NCI-H1694 treated with DMSO at 0.1 percent for 48 hours (cell line): ENCODE measurements at regions not wholly inside any gene's neighbourhood (a gene's known extent, or its start where the extent isn't known, plus 50 kb on each side); places are given as distances from the start of the nearest gene placed in this dataset.

ENCODE experiments used
- DNase-seq: peaks from one replicate; lab custom pipeline; 2025; lab: John Stamatoyannopoulos, UW

DNA sequence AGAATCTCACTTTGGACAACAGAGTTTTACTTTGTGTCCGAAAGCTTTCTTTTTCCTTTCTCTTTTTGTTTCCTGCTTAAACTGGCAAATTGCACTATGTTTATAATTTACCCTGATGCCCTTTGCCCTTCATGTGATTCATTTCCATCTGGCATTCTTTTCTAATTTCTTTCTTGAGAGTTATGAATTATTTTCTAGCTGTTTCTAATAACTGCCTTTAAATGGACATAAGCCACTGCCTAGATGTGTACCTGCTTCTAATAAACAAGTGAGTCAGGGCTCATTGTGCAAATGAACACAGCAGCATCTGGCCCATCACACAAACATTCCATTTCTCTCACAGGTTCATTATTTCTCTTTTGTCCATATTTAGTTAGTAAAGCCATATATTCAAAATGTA lies 242.3 kb upstream of the GPRIN3 start:
- no peak for DNase-seq

- DNase-seq, result no peak
Observed at GRCh38 chr4:89545315-89545714, 237.7 kb upstream of the GPRIN3 start.

DNA sequence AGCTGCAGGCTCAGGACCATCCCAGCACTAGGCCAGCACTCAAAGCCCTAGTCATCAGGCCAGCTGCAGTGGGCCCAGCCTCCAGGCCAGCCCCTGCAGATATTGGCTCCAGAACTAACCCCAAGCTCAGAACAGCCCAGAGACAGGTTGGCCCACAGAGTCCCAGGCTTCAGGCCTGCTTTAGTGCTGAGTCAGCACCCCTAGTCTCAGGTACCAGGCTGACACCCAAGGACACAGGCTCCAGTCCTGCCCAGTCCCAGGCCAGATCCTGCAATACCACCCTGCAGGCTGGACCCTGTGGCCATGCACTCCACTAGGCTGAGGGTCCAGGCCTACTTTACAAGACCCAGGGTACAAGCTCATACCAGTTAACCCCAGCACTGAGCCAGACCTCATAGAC lies 234.4 kb upstream of the GPRIN3 start:
- no peak for DNase-seq

GRCh38 chr4:89539797-89540711 lies 232.5 kb upstream of the GPRIN3 start:
- no peak for DNase-seq

DNA sequence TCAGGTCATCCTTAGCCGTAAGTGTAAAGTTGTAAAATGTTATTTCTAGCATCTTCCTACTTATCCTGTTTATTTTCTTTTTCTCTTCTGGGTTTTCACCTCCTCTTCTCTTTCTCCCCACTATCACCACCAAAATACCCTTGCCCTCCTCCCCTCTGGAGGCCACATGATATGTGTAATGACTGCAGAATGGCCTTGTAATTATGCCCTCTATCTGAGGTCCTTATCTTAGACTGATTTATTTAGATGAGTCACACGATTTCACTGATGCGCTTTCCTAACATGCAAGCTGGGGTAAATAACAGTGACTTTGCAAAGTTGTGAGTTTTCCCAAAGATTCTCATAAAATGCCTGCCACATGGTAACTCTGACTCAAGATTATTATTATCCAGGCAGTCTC lies 231.8 kb upstream of the GPRIN3 start:
- DNase-seq, result no peak

GRCh38 chr4:89538886-89539285 lies 231.3 kb upstream of the GPRIN3 start:
- DNase-seq, result no peak

GRCh38 chr4:89538171-89538570 lies 230.6 kb upstream of the GPRIN3 start:
- no peak for DNase-seq

DNA sequence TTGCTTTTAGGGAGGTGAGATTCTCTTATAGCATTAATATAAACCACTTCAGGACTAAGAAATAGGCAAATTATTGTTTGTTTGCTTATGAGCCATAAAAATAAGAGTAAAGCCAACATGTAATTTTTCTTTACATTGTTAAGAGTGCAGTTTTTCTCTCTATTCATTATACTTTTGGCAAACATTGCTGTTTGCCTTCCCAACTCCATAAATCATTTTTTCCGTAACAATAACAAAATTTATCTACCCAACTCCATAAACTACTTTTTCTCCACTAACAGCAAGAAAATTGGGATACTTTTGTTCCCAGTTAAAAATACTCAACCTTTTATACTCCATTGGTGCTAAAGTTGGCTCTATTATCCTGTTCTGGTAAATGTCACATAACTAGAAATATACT lies 229.7 kb upstream of the GPRIN3 start:
- no peak for DNase-seq

DNA sequence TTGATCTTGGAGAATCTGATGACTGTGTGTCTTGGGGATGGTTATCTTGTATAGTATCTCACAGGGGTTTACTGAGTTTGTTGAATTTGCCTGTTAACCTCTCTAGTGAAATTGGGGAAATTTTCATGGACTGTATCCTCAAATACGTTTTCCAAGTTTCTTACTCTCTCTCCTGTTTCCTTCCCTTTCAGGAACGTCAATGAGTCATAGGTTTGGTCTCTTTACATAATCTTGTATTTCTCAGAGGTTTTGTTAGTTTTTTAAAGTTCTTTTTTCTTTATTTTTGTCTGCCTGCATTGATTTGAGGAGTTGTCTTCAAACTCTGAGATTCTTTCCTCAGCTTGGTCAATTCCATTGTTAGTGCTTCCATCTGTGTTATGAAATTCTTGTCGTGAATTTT lies 227.7 kb upstream of the GPRIN3 start:
- DNase-seq, result no peak

DNA sequence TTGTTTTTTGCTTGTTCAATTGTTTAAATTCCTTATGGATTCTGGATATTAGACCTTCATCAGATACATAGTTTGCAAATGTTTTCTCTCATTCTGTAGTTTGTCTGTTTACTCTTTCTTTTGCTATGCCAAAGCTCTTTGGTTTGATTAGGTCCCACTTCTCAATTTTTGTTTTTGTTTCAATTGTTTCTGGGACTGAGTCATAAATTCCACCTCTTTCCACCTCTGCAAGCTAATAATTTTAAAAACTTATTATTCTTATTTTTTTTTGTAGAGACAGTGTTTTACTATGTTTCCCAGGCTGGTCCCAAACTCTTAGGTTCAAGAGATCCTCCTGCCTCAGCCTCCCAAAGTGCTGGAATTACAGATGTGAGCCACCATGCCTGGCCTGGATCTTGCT lies 226.8 kb upstream of the GPRIN3 start:
- no peak for DNase-seq

DNA sequence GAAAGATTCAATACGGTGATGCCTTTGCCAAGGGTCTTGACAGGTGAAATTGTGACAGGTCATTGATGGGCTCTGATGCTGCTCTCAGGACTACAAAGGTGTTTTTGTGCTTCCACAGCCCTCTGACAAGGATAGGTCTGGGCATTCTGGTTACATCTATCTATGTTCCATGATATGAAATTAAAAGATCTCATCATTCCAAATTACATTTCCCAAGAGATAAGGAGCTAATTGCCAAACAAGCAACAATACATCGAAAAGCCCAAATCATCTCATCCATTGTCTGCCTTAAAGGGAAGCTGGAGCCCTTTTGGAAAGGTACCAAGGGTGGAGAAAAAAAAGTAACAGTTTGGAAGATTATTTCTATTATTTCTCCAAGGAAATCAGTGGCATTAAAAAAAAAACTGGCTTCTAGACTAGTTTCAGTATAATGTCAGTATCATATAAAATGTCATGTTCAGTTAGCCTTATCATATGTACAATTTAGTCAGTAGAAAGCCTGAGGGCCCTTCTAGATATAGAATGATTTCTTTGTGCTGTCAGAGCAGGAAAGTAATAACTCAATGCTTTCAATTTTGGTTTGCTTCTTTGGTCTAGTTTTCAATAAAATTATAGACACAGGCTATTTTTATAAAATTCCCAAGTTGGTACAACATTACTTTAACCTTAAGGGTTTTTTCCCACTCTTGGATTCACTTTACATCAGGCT lies 224.5 kb upstream of the GPRIN3 start:
- no peak for DNase-seq

GRCh38 chr4:89528526-89529133 lies 221.0 kb upstream of the GPRIN3 start:
- no peak for DNase-seq

GRCh38 chr4:89521826-89522225 lies 214.2 kb upstream of the GPRIN3 start:
- no peak for DNase-seq

- DNase-seq, result no peak
Observed at GRCh38 chr4:89519771-89520320, 212.2 kb upstream of the GPRIN3 start.

GRCh38 chr4:89518259-89518658 lies 210.7 kb upstream of the GPRIN3 start:
- DNase-seq, result no peak

GRCh38 chr4:89514811-89515210 lies 207.2 kb upstream of the GPRIN3 start:
- DNase-seq, result no peak

DNA sequence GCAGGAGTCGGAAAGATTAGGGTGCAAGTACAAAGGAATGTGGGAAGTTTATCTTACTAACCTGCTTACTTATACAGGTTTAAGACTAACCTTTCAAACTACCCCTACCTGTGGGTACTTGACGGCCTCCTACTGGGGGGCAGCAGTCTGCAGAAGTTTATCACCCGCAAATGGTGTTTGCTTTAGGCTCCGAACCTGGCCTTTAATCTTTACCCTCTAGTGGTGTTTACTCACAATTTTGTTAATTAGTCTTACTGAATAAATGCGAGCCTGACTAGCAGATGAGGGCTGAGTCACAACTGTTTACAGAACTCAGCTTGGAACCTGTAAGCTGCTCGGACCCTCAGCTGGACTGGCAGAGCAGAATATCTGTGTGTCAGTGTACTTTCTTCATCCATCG lies 204.2 kb upstream of the GPRIN3 start:
- no peak for DNase-seq

DNA sequence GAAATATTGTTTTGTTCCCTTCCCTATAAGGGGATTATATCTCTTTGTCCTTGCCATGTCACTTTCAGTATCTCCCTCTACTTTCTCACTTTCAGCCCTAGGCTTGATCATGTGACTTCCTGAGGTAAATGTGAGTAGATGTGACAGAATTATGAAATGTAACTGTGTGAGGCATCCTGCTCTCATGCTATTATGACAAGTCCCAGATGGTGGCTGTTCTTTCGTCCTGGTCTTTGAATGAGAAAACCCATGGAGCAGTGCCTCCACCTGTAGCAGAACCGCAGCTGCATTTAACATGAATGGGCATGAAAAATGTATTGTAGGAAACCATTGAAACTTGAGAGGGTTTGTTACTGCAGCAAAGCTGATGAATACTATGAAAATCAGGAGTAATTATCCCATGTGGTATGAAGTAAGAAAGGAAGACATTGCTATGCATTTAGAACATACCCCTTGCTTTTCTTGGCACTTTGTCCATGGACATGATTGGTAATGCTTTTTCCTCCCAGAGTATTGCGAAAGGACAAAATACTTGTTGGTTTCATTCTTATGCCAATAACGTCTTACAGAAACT lies 202.2 kb upstream of the GPRIN3 start:
- no peak for DNase-seq

GRCh38 chr4:89506866-89507491 lies 199.4 kb upstream of the GPRIN3 start:
- DNase-seq, result no peak

GRCh38 chr4:89502581-89502980 lies 195.0 kb upstream of the GPRIN3 start:
- DNase-seq, result no peak

DNA sequence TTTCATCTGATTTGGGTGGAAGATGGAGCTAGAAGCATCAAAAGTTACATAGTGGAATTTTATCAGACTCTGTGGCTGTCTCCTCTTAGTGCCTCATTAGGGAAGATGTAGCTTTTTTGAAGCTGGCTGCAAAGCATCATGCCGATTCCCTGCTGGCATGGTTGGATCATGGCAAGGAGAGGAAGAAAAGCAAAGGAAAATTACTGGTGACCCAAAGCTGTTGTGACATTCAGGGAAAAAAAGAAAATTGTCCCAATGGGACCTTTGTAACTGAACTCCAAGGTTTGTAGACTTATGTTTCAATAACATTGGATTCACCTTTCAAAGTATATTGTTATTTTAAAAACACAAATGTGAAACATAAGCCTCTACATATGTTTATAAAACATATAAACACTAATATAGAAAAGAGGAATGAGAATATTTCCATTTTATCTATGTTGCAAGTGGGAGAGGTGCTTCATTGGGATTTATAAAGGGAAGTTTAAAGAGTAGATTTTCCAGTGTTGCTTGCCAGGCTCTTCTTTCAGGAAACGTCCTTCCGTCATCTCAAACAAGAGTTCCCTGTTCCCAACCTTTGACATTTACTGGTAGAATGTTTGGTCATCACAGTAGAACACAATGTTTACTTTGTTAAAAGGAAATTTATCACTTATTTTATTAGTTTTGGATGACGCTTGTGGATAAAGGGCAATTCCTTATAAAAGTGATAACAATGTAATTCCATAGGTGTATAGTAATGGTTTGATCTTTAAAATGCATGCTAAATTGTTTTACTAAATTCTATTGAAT lies 190.1 kb upstream of the GPRIN3 start:
- DNase-seq, result no peak
